NCI-H1930 (cell line): ENCODE measurements at regions not wholly inside any gene's neighbourhood (a gene's known extent, or its start where the extent isn't known, plus 50 kb on each side); places are given as distances from the start of the nearest gene placed in this dataset.

Source experiments
- DNase-seq, 2 experiments: peaks; one replicate each; lab custom pipeline; 2025; lab: John Stamatoyannopoulos, UW

GRCh38 chr2:81974216-81974615 is 1669.7 kb upstream of the LRRTM1 start:
- DNase-seq = no peak

- DNase-seq = no peak
Measured at GRCh38 chr2:81942876-81943275, 1638.3 kb upstream of the LRRTM1 start.

GRCh38 chr2:81942136-81942680 is 1637.7 kb upstream of the LRRTM1 start:
- DNase-seq = no peak

GRCh38 chr2:81940266-81940955 is 1635.9 kb upstream of the LRRTM1 start:
- DNase-seq = no peak

GRCh38 chr2:81937944-81938343 is 1633.4 kb upstream of the LRRTM1 start:
- DNase-seq = no peak

GRCh38 chr2:81903534-81903933 is 1599.0 kb upstream of the LRRTM1 start:
- no peak for DNase-seq

- DNase-seq = no peak
Measured at GRCh38 chr2:81901017-81901416, 1596.5 kb upstream of the LRRTM1 start.

GRCh38 chr2:81895620-81896250 is 1591.2 kb upstream of the LRRTM1 start:
- DNase-seq = peak in 1 of 2 experiments; percentile 8

GRCh38 chr2:81894451-81894990 is 1590.0 kb upstream of the LRRTM1 start:
- DNase-seq = no peak

- no peak for DNase-seq
Measured at GRCh38 chr2:81876624-81877023, 1572.1 kb upstream of the LRRTM1 start.

GRCh38 chr2:81872006-81872405 is 1567.5 kb upstream of the LRRTM1 start:
- DNase-seq = no peak

- no peak for DNase-seq
Measured at GRCh38 chr2:81870119-81870518, 1565.6 kb upstream of the LRRTM1 start.

GRCh38 chr2:81858998-81859397 is 1554.4 kb upstream of the LRRTM1 start:
- no peak for DNase-seq

GRCh38 chr2:81853341-81853740 is 1548.8 kb upstream of the LRRTM1 start:
- no peak for DNase-seq

GRCh38 chr2:81852651-81853050 is 1548.1 kb upstream of the LRRTM1 start:
- DNase-seq = no peak

GRCh38 chr2:81839780-81840179 is 1535.2 kb upstream of the LRRTM1 start:
- no peak for DNase-seq

- DNase-seq = no peak
Measured at GRCh38 chr2:81835321-81836000, 1530.9 kb upstream of the LRRTM1 start.

- DNase-seq = no peak
Measured at GRCh38 chr2:81786811-81787210, 1482.3 kb upstream of the LRRTM1 start.

GRCh38 chr2:81767187-81767912 is 1462.8 kb upstream of the LRRTM1 start:
- DNase-seq = no peak

GRCh38 chr2:81747481-81748070 is 1443.0 kb upstream of the LRRTM1 start:
- no peak for DNase-seq

- no peak for DNase-seq
Measured at GRCh38 chr2:81739966-81740365, 1435.4 kb upstream of the LRRTM1 start.

- no peak for DNase-seq
Measured at GRCh38 chr2:81734981-81735380, 1430.4 kb upstream of the LRRTM1 start.
